PFSK-1 (cell line): ENCODE measurements at regions not wholly inside any gene's neighbourhood (a gene's known extent, or its start where the extent isn't known, plus 50 kb on each side); places are given as distances from the start of the nearest gene placed in this dataset.

Experiments
- POLR2AphosphoS5 ChIP-seq: IDR thresholded peaks from 2 replicates; pipeline ENCODE4 v1.6.1; 2012; ENCODE audit warnings: low read depth, mild to moderate bottlenecking, control low read depth, low read length, moderate library complexity
- TF ChIP-seq, protein P1 (sequence below), 2 experiments: IDR thresholded peaks; 2 replicates each; pipeline versions ENCODE4 v1.6.1 to v1.8.0; 2011 to 2012; ENCODE audit warnings: low read depth in 2 of 2, low read length in 2 of 2, control low read depth in 1 of 2, inconsistent platforms in 1 of 2, mild to moderate bottlenecking in 1 of 2, moderate library complexity in 1 of 2; ENCODE audit not compliant: insufficient read depth in 1 of 2

DNA sequence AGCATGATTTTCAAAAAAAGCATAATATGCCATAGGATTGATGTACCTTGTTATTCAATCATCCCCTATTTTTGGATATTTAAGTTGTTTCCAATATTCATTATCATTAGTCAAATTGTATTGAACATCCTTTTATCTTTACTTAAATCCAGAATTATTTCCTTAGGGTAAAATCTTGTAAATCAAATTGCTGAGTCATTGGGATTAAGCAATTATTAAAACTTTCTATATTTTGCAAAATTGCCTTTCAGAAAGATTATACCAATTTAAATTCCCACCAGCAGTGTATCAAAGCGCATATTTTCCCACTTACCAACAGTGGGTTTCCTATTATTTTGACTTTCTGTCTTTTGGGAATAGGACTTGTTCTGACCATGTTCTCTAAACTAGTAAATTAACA lies 159.3 kb downstream of the SS18 start:
- no peak for TF ChIP-seq POLR2AphosphoS5
- TF ChIP-seq, protein P1, sequence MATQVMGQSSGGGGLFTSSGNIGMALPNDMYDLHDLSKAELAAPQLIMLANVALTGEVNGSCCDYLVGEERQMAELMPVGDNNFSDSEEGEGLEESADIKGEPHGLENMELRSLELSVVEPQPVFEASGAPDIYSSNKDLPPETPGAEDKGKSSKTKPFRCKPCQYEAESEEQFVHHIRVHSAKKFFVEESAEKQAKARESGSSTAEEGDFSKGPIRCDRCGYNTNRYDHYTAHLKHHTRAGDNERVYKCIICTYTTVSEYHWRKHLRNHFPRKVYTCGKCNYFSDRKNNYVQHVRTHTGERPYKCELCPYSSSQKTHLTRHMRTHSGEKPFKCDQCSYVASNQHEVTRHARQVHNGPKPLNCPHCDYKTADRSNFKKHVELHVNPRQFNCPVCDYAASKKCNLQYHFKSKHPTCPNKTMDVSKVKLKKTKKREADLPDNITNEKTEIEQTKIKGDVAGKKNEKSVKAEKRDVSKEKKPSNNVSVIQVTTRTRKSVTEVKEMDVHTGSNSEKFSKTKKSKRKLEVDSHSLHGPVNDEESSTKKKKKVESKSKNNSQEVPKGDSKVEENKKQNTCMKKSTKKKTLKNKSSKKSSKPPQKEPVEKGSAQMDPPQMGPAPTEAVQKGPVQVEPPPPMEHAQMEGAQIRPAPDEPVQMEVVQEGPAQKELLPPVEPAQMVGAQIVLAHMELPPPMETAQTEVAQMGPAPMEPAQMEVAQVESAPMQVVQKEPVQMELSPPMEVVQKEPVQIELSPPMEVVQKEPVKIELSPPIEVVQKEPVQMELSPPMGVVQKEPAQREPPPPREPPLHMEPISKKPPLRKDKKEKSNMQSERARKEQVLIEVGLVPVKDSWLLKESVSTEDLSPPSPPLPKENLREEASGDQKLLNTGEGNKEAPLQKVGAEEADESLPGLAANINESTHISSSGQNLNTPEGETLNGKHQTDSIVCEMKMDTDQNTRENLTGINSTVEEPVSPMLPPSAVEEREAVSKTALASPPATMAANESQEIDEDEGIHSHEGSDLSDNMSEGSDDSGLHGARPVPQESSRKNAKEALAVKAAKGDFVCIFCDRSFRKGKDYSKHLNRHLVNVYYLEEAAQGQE (IDR thresholded peaks at IDR 0.05; ENCODE audit: insufficient read depth in 1 of 2, low read depth in 2 of 2, low read length in 2 of 2): no peak
